ENCODE measurements at regions not wholly inside any gene's neighbourhood (a gene's known extent, or its start where the extent isn't known, plus 50 kb on each side); places are given as distances from the start of the nearest gene placed in this dataset.

DNA sequence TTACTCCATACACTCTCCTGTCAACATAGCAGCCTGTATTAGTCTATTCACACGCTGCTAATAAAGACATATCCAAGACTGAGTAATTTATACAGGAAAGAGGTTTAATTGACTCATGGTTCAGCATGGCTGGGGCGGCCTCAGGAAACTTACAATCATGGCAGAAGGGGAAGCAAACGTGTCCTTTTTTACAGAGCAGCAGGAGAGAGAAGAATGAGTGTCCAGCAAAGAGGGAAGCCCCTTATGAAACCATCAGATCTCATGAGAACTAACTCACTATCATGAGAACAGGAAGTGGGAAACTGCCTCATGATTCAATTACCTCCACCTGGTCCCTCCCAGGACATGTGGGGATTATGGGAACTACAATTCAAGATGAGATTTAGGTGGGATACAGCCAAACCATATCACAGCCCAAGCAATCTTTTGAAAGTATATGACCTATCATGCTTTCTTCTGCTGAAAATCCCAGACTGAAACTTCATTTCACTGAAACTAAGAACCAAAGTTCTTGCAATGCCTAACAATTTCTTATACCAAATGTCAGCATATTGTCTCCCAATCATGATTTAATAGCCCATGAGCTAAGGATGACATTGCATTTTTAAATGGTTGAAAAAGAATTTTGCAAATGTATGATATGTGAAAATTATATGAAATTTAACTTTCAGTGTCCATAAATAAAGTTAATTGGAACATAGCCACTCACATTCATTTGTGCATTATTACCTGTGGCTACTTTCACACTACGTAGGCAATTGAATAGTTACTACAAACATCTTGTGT, 686.8 kb upstream of the ZEB2 start:
- H3K4me3 ChIP-seq (ENCODE audit: low read depth, low read length) = no peak overlapping the region
- H3K27ac ChIP-seq = no peak overlapping the region
- no peaks in the 10 kb centered on the region for H3K36me3 ChIP-seq (replicated peaks)
- DNase-seq = no peak
- no peaks in the 10 kb centered on the region for H3K27me3 ChIP-seq (replicated peaks)
- TF ChIP-seq CTCF (IDR thresholded peaks at IDR 0.05; ENCODE audit: low read depth, low read length, missing control alignments) = no peak
- in situ Hi-C loops (cut with HindIII; ENCODE audit: low pct_ligation_motif_present, low sequenced_read_pairs) = no loop called here

GRCh38 chr2:145203891-145204290, 684.0 kb upstream of the ZEB2 start:
- TF ChIP-seq CTCF (IDR thresholded peaks at IDR 0.05; ENCODE audit: low read depth, low read length, missing control alignments) = no peak
- Histone ChIP-seq H3K27me3 (replicated peaks) (no peaks in the 10 kb centered on the region), H3K36me3 (replicated peaks) (no peaks in the 10 kb centered on the region), H3K4me3 (ENCODE audit: low read depth, low read length) (no peak overlapping the region), H3K27ac (no peak overlapping the region)
- no peak for DNase-seq
- in situ Hi-C loops (cut with HindIII; ENCODE audit: low pct_ligation_motif_present, low sequenced_read_pairs) = no loop called here

GRCh38 chr2:145199827-145200706, 680.1 kb upstream of the ZEB2 start:
- TF ChIP-seq CTCF (IDR thresholded peaks at IDR 0.05; ENCODE audit: low read depth, low read length, missing control alignments) = no peak
- in situ Hi-C loops (cut with HindIII; ENCODE audit: low pct_ligation_motif_present, low sequenced_read_pairs) = no loop called here
- H3K27ac ChIP-seq = no peak overlapping the region

DNA sequence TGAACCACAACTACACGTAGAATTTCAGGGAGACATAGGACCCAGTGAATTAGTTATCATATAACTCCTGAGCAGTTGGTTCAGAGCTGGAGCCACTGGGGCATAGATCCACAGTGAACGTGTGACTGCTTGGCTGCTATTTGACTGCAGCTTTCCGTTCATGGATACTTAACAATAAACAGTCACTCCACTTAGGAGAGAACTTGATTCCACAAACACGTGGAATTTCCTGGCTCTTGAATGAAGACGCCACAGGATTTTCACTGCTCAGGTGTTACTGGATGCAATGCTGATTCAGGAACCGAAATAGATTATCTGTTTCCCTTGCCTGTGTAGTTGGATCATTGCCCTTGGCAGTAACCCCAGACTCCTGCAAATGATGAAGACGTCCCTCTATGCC, 679.1 kb upstream of the ZEB2 start:
- Histone ChIP-seq H3K36me3 (replicated peaks) (no peaks in the 10 kb centered on the region), H3K27me3 (replicated peaks) (no peaks in the 10 kb centered on the region), H3K27ac (no peak overlapping the region), H3K4me3 (ENCODE audit: low read depth, low read length) (no peak overlapping the region)
- in situ Hi-C loops (cut with HindIII; ENCODE audit: low pct_ligation_motif_present, low sequenced_read_pairs) = no loop called here
- TF ChIP-seq CTCF (IDR thresholded peaks at IDR 0.05; ENCODE audit: low read depth, low read length, missing control alignments) = no peak
- no peak for DNase-seq

More at GRCh38 chr2:145199827-145200706, 680.1 kb upstream of the ZEB2 start:
- H3K27me3 ChIP-seq (replicated peaks) = no peaks in the 10 kb centered on the region
- DNase-seq = no peak
- H3K4me3 ChIP-seq (ENCODE audit: low read depth, low read length) = no peak overlapping the region
- H3K36me3 ChIP-seq (replicated peaks) = no peaks in the 10 kb centered on the region

GRCh38 chr2:145198555-145198954, 678.6 kb upstream of the ZEB2 start:
- H3K27me3 ChIP-seq (replicated peaks) = no peaks in the 10 kb centered on the region
- no peak for DNase-seq
- no peak overlapping the region for H3K27ac ChIP-seq
- H3K36me3 ChIP-seq (replicated peaks) = no peaks in the 10 kb centered on the region
- in situ Hi-C loops (cut with HindIII; ENCODE audit: low pct_ligation_motif_present, low sequenced_read_pairs) = no loop called here
- H3K4me3 ChIP-seq (ENCODE audit: low read depth, low read length) = no peak overlapping the region
- no peak for TF ChIP-seq CTCF (IDR thresholded peaks at IDR 0.05; ENCODE audit: low read depth, low read length, missing control alignments)
